Endodermal cell (in vitro differentiated cells): ENCODE measurements at regions not wholly inside any gene's neighbourhood (a gene's known extent, or its start where the extent isn't known, plus 50 kb on each side); places are given as distances from the start of the nearest gene placed in this dataset.

Source experiments
- DNase-seq: peaks from one replicate; pipeline ENCODE4 v3.0.0-alpha.2; 2017
- H3K27ac ChIP-seq: 2 replicates; pipeline ENCODE4 v1.5.1; 2013; ENCODE audit warnings: mild to moderate bottlenecking, low read depth, low read length, moderate library complexity
- H3K27me3 ChIP-seq: 2 replicates; pipeline ENCODE4 v1.6.1; 2013; ENCODE audit warnings: mild to moderate bottlenecking, low read length, moderate library complexity; ENCODE audit not compliant: insufficient read depth, control insufficient read depth, poor library complexity, severe bottlenecking
- H3K36me3 ChIP-seq: 2 replicates; pipeline ENCODE4 v1.7.0; 2013; ENCODE audit warnings: mild to moderate bottlenecking, low read length, moderate library complexity; ENCODE audit not compliant: control insufficient read depth, insufficient read depth
- H3K4me1 ChIP-seq: one replicate; pipeline ENCODE4 v1.7.0; 2013; ENCODE audit warnings: low read length; ENCODE audit not compliant: control insufficient read depth, insufficient read depth
- H3K4me3 ChIP-seq: 2 replicates; pipeline ENCODE4 v1.5.1; 2013; ENCODE audit warnings: mild to moderate bottlenecking, low read length, moderate library complexity
- H3K9ac ChIP-seq: 2 replicates; pipeline ENCODE4 v1.6.1; 2013; ENCODE audit warnings: mild to moderate bottlenecking, low read length, moderate library complexity; ENCODE audit not compliant: poor library complexity, severe bottlenecking; ENCODE audit errors: extremely low read depth
- H3K9me3 ChIP-seq: 2 replicates; pipeline ENCODE4 v1.6.1; 2013; ENCODE audit warnings: mild to moderate bottlenecking, low read length, moderate library complexity; ENCODE audit not compliant: control insufficient read depth
- H3K27ac Mint-ChIP-seq: 2 replicates; pipeline ENCODE4 v1.8.0; 2020; ENCODE audit warnings: mixed read lengths
- H3K27me3 Mint-ChIP-seq: 2 replicates; pipeline ENCODE4 v1.8.0; 2021; ENCODE audit warnings: mild to moderate bottlenecking, mixed read lengths; ENCODE audit not compliant: insufficient read depth
- H3K36me3 Mint-ChIP-seq: 2 replicates; pipeline ENCODE4 v1.8.0; 2020; ENCODE audit warnings: low read depth, mixed read lengths
- H3K4me1 Mint-ChIP-seq: 2 replicates; pipeline ENCODE4 v1.8.0; 2020; ENCODE audit warnings: mixed read lengths
- H3K4me3 Mint-ChIP-seq: 2 replicates; pipeline ENCODE4 v1.8.0; 2020; ENCODE audit warnings: mild to moderate bottlenecking, moderate library complexity, mixed read lengths
- H3K9me3 Mint-ChIP-seq: 2 replicates; pipeline ENCODE4 v1.8.0; 2020; ENCODE audit warnings: mild to moderate bottlenecking, mixed read lengths
- CTCF ChIP-seq: fragments of 200-600 bp; sonication (generic); conservative IDR thresholded peaks from 2 replicates; pipeline ENCODE4 v1.5.0; 2021; ENCODE audit warnings: antibody characterized with exemption, mild to moderate bottlenecking
- WGBS, 2 experiments: methylation state at CpG; one replicate each; pipeline versions ENCODE4 v1.1.5 to v1.1.7; 2013; ENCODE audit warnings: missing lambda C conversion rate in 2 of 2, mixed read lengths in 1 of 2; ENCODE audit not compliant: insufficient coverage in 1 of 2, insufficient read length in 1 of 2; 5-methylcytosine and 5-hydroxymethylcytosine counted together

GRCh38 chr5:120765189-120765588 lies 301.1 kb downstream of the PRR16 start:
- WGBS, 2 experiments: 94 to 96% methylated on average over 2 of the region's 2 CpGs
- H3K27me3 Mint-ChIP-seq: no peaks in the 10 kb centered on the region
- no peak overlapping the region for H3K9ac ChIP-seq
- H3K27me3 ChIP-seq: no peaks in the 10 kb centered on the region
- no peaks in the 10 kb centered on the region for H3K9me3 ChIP-seq
- no peaks in the 10 kb centered on the region for H3K9me3 Mint-ChIP-seq
- no peak overlapping the region for H3K4me3 ChIP-seq
- H3K27ac ChIP-seq: no peak overlapping the region
- H3K27ac Mint-ChIP-seq: no peak overlapping the region
- H3K4me3 Mint-ChIP-seq: no peak overlapping the region
- H3K36me3 ChIP-seq: no peaks in the 10 kb centered on the region
- H3K36me3 Mint-ChIP-seq: no peaks in the 10 kb centered on the region
- peaks cover 10% of the 10 kb centered on the region for H3K4me1 Mint-ChIP-seq
- no peaks in the 10 kb centered on the region for H3K4me1 ChIP-seq
- no peak for TF ChIP-seq CTCF
- DNase-seq: no peak

- TF ChIP-seq CTCF: no peak
- 71 to 94% methylated on average over 1 of the region's 1 CpG for WGBS, 2 experiments
- no peaks in the 10 kb centered on the region for H3K36me3 Mint-ChIP-seq
- DNase-seq: no peak
- H3K27ac Mint-ChIP-seq: no peak overlapping the region
- H3K36me3 ChIP-seq: no peaks in the 10 kb centered on the region
- no peak overlapping the region for H3K27ac ChIP-seq
- no peak overlapping the region for H3K9ac ChIP-seq
- H3K27me3 ChIP-seq: no peaks in the 10 kb centered on the region
- no peaks in the 10 kb centered on the region for H3K4me1 ChIP-seq
- no peak overlapping the region for H3K4me3 ChIP-seq
- no peaks in the 10 kb centered on the region for H3K9me3 Mint-ChIP-seq
- H3K4me1 Mint-ChIP-seq: peaks cover 9% of the 10 kb centered on the region
- no peaks in the 10 kb centered on the region for H3K27me3 Mint-ChIP-seq
- no peaks in the 10 kb centered on the region for H3K9me3 ChIP-seq
- H3K4me3 Mint-ChIP-seq: no peak overlapping the region
Measured at GRCh38 chr5:120767178-120767820, 303.2 kb downstream of the PRR16 start.

GRCh38 chr5:120769312-120769872 lies 305.3 kb downstream of the PRR16 start:
- WGBS, 2 experiments: 78 to 100% methylated on average over 1 to 2 of the region's 2 CpGs
- Mint-ChIP-seq H3K4me3 (no peak overlapping the region), H3K4me1 (peaks cover 2% of the 10 kb centered on the region)

More at GRCh38 chr5:120769312-120769872, 305.3 kb downstream of the PRR16 start:
- H3K27ac Mint-ChIP-seq: no peak overlapping the region
- H3K27me3 ChIP-seq: no peaks in the 10 kb centered on the region
- no peak overlapping the region for H3K27ac ChIP-seq
- no peaks in the 10 kb centered on the region for H3K27me3 Mint-ChIP-seq
- no peaks in the 10 kb centered on the region for H3K9me3 Mint-ChIP-seq
- H3K36me3 ChIP-seq: no peaks in the 10 kb centered on the region
- DNase-seq: no peak
- H3K9me3 ChIP-seq: no peaks in the 10 kb centered on the region
- no peak overlapping the region for H3K9ac ChIP-seq
- no peak overlapping the region for H3K4me3 ChIP-seq
- H3K36me3 Mint-ChIP-seq: no peaks in the 10 kb centered on the region
- TF ChIP-seq CTCF: no peak
- H3K4me1 ChIP-seq: no peaks in the 10 kb centered on the region
